Esophagus squamous epithelium (tissue), 4 donors: ENCODE measurements at regions not wholly inside any gene's neighbourhood (a gene's known extent, or its start where the extent isn't known, plus 50 kb on each side); places are given as distances from the start of the nearest gene placed in this dataset.

Experiments
- CTCF ChIP-seq, 6 experiments: fragments of 450-650 bp in 4 of 6; fragments of 200-600 bp in 2 of 6; sonication (generic) in 2 of 6; IDR thresholded peaks; one replicate each; pipeline ENCODE4 v1.5.1; 2016 to 2019; ENCODE audit warnings: antibody characterized with exemption in 6 of 6, mild to moderate bottlenecking in 4 of 6, moderate library complexity in 4 of 6
- POLR2A ChIP-seq, 4 donors: fragments of 450-650 bp; IDR thresholded peaks; one replicate each; pipeline ENCODE4 v1.6.1; 2017; ENCODE audit warnings: antibody characterized with exemption in 4 of 4, mild to moderate bottlenecking in 4 of 4, moderate library complexity in 3 of 4

- no peak for TF ChIP-seq CTCF (IDR thresholded peaks at IDR 0.05)
- no peak for TF ChIP-seq POLR2A (IDR thresholded peaks at IDR 0.05)
These were observed 841.0 kb downstream of the FRK start for GRCh38 chr6:115219645-115220044.
